Activated T-cell treated with anti-CD3 and anti-CD28 coated beads for 1 hour (primary cell): ENCODE measurements at regions not wholly inside any gene's neighbourhood (a gene's known extent, or its start where the extent isn't known, plus 50 kb on each side); places are given as distances from the start of the nearest gene placed in this dataset.
"Not testable (repeated sequence)": the region's sequence is repeated elsewhere in the genome, so short reads cannot be mapped to it uniquely, and the experiment has no call there.

Experiments used
- DNase-seq: peaks from one replicate; pipeline ENCODE4 v3.0.0-alpha.2; 2020; ENCODE audit warnings: low read depth

DNA sequence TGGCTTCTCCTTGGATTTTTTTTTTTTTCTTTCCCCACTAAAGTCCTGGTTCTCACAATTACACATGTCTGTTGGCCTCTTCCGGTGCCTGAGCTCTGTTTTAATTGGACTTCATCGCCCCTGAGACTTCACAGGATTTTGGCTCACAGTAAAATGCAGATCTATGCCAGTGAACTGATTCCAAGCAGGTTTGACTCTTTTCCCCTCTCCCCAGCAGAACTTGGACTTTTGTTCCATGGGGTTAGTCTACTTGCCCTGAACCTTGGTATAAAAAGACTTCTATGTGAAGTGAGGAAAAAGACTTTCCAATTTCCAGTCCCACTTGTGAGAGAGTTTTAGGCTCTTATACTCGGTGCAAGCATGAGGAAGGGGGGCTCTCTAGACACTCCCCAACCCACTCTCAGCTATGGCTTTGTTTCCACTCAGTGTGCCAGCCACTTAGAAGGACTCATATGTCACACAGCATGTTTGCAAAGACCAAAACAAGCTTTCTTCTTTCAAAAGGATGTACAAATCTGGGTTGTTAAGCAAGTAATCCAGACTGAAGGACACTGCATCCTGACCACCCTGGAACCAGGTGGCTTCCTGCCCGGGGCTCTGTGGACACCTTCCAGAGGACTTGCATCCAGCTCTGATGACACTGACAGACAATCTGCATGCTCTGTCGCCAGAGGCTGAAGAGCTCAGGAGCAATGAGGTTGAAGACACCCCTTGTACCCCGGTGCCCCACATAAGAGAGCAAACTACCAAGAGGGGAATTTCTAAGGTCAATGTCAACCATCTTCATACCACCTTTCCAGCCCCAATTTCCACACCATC, 221.9 kb upstream of the EGLN3 start:
- no peak for DNase-seq

DNA sequence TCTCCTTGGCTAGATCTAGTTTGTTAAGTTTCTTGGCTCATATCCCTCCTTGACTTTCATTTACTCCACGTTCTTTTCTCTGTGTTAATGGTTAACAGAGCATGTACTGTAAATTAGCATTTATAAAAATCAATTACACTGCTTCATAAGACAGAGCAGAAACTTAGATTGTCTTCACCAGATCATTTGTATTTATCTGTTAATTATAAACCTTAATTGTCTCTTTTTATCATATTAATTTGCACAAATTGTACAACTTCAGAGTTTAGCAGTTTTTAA, 221.2 kb upstream of the EGLN3 start:
- DNase-seq: no peak

DNA sequence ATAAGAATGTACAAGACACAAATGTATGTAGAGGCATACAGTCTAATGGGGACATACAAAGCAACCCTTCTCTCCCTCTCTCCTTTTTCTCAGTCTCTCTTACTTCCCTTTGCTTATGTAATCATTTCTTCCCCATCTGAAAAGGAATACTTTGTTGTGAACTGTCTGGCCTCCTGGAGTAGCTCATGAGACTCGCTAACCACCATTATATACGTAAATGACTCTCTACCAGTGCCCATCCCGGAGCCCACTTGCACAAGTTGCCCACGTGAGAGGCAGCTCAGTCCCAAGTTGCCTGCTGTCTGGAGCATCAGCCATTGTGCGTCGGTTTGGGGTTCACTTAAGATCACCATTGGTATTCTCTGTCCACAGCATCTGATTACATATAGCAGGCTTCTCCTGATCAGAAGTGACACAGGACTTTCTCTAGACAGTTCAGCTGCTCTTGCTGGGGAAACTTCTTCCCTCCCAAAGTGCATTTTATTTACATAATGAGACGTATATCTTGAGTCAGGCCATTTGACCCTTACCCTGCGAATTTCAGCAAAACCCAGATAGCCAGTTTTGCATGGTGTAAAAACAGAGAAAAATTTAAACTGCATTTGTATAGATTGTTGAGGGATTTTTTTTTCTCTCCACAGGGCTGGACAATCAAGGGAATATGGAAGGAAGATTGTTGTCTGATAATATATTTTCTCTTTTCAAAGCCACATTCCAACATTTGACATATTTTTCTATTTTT, 220.7 kb upstream of the EGLN3 start:
- no peak for DNase-seq

DNA sequence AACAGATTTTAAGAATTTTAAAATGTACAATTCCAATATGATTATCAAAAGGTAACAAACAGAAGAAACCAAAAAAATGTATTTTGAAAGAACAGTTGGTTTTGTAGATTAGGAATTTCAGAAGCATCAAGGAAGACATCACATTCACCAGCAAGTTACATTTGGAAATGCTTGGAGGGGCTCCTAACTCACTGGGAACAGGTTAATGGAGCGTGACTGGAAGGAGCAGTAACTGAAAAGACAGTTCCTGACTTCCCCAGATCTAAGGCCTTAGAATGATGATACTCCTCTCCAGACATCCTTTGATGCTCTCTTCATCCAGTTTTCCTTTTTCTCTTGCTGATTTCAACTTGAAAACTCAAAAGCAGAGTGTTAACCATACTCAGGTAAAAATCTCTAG, 220.0 kb upstream of the EGLN3 start:
- DNase-seq: no peak

DNA sequence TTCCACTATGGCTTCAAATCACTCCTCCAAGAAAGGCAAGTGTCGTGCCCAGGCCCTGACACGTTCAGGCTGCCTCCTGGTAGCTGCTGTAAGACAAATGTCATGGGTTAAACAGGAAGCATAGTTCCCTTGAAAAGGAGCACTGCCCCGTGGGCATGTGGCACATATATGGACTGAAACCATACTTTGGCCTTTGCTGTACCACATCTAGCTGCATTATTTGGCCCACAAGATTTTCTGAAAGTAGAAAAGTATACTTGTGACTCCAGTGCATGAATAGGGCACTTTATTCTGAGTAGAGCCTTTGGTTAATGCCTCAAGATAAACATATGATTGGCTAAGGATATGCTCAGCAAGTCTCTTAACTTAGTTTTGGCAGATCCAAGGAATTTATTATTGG, 218.7 kb upstream of the EGLN3 start:
- no peak for DNase-seq

DNA sequence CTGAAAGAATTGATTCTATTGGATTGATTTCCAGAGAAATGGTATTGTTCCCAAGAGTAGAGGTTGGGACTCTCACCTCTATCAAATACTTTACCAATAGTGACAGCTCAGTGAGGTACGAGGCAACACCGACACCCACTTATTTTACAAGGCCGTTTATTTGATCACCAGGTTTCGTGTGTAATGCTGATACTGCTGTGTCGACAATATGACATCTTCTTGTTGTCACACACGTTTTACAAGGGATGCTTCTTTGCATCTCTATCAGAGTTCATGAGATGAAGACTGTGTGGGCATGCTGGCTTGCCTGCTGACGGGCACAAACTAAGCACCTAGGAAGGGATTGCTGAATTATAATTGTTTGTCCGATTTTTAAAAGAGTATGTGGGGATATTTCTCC, 217.8 kb upstream of the EGLN3 start:
- DNase-seq: no peak

DNA sequence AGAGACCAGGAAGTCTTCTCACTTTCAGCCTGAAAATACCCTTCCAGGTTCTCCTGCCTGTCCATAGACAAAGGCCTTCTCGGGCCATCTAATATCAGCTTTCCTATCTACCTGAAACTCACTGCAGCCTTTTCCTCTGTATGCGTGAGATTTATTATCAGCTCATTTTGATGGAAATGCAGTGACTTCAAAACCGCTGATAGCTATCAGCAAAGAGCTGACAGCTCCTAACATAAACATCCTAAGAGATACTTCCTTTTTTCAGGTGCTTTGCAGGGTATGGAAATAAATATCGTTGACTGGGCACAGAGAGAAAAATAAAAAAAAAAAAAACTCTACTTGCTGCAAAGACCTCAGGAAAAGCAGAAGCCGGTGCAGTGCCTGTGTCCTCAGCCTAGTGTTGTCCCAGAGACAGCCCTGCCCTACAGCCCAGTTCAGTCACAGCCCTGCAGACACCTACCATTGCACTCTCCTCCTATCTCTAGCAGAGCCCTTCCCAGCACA, 215.0 kb upstream of the EGLN3 start:
- DNase-seq: no peak

DNA sequence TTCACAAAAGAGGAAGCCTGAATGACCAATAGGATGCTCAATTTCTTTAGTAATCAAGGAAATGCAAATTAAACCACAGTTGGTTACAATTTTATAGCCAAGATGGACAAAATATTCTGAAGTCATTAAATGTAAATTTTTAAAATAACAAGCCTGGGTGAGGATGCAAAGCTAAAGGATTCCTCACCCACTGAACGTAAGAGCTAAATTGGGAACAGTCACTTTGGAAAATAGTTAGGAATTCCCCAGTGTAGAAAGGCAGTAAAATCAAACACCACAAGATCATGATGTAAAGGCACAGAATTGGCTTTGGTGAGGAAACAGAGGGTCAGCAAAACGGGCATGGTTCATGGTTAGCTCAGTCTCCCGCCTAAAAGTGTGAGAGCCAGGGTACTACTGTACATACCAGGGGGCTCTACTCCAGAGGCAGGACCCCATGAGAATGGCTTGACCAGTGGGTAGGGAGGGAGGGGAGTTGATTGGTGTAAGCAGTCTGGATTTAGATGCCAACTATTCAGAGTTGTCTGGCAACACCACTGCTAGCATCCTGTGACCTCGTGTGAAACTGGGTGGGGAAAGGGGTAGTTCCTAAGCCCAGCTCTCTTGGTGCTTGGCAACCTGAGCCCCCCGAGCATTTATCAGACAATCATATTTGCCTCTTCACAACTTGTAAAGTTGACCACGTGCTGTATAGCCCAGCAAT, 213.4 kb upstream of the EGLN3 start:
- no peak for DNase-seq

DNA sequence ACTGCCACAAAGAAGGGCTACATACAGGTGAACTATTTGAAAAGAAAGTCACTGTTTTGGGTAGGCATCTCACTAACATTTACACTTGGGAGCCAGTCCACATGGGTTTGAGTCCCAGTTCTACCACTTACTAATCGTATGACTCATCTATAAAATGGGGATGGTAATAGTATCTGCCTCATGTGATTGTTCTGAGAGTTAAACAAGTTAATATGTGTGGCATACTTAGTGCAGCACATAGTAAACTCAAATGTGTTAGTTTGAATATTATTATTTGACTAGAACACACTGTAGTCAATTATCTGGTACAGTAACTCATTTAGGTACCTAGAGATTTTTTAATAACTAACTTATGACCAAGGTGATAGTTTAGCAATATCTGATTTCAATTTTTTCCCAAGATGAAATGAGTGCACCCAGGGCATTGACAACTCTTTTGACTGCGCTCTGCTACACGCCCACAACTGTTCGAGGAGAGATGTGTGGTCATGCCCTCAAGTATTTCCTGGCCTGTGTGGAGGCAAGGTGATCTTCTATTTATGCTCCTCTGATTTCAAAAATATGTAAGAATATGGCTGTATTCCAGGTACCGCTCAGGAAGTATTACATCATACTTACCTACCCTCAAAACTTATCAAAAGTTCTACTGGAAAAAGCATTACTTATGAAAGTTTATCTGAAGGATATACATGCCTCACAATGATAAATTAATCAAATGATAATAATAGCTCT, 210.6 kb upstream of the EGLN3 start:
- no peak for DNase-seq

DNA sequence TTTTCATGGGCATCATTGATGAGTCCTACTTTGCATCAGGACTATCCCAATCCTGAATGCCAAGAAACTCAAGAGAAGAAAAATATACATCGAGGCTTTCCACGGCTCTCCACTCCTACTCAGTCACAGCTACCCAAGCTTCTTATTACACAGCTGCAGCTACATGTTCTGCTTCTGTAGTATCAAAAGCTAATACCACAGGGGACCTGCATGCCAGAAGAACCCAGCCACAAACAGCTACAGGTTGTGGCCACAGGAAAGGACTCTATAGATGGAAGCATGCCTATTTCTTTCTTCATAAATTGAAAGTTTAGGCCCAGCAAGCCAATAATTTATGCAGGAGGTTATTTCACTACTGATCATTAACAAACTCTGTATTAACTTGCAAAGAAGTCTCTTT, 209.7 kb upstream of the EGLN3 start:
- DNase-seq: no peak

DNA sequence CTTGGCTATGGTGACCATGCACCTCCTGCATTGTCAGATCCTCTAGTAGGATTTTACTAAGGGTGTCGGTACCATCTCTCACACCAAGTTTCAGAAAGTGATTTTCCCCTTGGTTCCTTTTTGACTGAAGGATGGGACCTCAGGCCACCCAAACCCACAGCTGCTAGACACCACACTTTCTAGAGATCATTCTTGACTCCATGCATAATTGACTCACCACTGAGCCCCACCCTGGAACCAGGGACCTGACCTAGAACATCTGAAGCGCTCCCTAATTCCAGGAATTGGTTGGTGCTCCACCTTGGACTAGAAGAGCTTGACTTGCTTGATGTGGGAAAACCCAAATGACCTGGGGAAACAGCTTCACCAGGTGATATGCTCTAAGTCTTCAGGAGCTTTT, 206.8 kb upstream of the EGLN3 start:
- no peak for DNase-seq

DNA sequence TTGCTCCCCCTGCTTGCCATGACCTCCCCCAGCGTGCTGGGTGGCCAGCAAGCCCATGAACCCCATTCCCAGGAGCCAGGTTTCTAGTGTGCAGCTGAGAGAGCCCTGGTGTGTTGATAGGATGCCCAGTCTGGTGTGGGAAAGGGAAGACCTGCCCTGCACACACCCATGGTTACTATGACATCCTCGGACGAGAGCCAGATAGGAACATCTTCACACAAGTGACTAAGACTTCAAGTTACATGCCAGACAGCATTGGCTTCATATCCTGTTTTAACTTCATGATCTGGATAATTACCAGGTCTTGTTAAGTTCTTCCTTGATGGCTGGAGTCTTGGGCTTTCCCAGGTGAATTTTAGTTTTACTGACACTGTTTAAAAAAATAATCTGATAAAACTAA, 196.6 kb upstream of the EGLN3 start:
- no peak for DNase-seq

DNA sequence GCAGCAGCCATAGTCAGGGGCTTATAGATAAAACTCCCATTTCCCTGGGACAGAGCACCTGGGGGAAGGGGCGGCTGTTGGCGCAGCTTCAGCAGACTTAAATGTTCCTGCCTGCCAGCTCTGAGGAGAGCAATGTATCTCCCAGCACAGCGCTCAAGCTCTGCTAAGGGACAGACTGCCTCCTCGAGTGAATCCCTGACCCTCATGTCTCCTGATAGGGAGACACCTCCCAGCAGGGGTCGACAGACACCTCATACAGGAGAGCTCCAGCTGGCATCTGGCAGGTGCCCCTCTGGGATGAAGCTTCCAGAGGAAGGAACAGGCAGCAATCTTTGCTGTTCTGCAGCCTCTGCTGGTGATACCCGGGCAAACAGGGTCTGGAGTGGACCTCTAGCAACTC, 189.3 kb upstream of the EGLN3 start:
- not testable (repeated sequence) for DNase-seq

DNA sequence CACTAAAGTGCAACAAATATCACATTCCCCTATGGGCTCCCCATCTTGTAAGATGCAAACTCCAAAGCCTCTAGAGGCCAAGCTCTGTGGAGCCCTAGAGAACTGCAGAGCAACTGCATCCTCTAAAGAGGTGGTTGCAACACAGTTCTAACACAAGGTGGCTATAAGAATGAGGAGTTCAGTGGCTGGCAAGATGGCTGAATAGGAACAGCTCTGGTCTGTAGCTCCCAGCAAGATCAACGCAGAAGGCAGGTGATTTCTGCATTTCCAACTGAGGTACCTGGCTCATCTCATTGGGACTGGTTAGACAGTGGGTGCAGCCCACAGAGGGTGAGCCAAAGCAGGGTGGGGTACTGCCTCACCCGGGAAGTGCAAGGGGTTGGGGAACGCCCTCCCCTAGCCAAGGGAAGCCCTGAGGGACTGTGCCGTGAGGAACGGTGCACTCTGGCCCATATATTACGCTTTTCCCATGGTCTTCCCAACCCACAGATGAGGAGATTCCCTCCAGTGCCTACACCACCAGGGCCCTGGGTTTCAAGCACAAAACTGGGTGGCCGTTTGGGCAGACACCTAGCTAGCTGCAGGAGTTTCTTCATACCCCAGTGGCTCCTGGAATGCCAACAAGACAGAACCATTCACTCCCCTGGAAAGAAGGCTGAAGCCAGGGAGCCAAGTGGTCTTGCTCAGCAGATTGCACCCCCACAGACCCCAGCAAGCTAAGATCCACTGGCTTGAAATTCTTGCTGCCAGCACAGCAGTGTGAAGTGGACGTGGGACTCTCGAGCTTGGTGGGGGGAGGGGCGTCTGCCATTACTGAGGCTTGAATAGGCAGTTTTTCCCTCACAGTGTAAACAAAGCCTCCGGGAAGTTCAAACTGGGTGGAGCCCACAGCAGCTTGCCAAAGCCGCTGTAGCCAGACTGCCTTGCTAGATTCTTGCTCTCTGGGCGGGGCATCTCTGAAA, 188.6 kb upstream of the EGLN3 start:
- not testable (repeated sequence) for DNase-seq

DNA sequence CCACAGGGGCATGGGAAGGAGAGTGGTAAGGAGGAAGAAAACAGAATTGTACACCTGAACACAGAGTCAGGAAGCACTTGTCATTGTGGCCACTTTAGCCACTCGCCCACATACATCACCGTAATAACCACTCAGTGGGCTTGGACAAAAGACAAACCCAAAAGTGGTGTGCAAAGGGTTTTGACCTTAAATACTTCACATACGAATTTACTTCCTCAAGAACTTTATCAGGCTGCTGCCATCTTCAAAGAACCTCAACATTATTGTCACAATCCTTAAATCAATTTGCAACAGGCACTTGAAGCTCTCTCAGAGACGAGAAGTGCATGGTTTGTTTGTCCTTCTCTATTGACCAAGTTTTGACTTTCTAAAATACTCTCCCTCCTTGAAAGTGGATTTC, 187.3 kb upstream of the EGLN3 start:
- no peak for DNase-seq

DNA sequence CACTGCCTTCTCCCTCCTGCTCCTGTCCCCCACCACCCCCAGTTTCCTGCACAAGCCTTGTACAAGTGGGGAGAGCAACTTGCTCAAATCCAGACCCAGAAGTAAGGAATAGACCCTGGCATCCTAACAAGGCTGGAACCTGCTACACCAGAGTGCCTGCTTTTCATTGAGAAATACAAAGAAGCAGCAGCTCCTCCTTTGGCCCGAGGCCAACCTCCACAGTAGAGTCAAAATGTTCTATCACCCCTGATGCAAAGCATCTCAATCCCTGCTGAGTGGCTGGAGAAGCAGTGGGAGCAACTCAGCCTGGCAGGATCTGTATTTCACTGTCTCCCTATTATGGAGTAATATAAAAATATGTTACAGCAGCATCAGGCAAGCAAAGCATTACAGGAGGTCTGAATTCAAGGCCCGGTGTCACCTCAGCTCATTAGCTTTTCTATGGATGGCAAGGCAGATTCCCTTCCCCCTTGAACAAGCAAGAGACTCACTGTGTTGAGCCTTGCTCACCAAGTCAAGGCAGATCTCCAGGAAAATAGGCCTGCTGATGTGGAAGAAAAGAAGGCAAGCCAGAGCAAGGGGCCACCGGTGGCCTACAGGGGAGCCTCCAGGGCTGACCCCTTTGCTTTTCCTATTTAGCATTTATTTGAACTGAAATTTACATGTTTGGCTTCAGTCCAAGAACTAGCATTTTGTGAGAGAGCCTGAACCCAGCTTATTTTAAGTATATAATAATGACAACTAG, 186.3 kb upstream of the EGLN3 start:
- no peak for DNase-seq

DNA sequence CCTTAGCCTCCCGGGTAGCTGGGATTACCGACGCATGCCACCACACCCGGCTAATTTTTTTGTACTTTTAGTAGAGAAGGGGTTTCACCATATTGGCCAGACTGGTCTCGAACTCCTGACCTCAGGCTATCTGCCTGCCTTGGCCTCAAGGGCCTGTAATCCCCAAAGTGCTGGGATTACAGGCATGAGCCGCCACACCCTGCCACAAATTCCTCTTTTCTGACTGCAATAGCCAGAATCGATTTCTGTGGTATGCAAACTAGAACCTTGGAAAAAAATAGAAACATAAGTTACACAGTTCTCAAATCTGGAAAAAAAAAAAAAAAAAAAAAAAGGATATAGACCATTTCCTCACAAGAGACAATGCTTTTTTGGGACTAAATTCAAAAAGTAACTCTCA, 184.6 kb upstream of the EGLN3 start:
- DNase-seq: no peak

DNA sequence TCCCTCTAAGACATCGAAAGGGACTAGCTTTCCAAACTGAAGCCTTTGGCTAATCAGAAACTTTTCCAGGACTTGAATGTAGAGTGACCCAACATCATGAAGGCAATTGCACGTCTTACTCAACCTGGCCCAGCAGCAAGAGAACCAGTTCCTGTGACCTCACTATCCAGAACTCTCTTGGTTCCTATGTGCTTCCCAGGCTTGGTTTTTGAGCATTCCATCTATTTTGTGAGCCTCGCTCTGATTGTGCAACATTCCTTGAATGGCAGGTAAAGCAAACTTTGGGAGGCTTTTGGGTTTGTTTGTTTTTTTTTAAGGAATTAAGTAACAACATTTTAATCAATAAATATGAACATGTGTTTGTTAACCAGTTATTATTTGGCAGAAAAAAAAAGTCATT, 183.6 kb upstream of the EGLN3 start:
- no peak for DNase-seq

DNA sequence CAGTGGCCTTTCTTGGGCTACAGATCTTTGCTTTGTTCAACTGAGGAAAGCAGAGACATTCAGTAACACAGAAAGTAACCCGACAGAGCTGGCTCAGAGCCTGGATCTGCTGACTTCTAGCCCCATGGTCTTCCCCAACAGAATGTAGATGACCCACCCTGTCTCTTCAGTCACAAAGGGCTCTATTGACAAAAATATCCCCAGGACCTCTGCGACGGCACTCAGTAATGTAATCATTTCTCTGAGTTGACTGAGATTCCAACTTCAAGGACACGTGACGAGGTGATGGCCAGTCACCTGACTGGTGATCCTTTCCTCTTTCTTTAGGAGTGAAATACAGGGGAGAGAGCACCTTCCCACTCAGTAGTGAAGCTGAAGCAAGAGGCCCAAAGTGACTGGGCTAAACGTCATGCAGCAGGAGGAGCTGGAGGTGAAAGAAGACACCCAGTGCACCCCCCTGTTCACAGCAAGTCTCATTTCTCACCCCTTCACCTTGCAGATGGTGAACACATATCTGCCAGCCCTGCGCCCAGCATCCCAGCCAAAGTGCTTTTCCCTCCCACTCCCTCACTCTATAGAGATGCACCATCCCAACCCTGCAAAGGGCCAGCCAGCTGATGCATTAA, 179.2 kb upstream of the EGLN3 start:
- DNase-seq: no peak

DNA sequence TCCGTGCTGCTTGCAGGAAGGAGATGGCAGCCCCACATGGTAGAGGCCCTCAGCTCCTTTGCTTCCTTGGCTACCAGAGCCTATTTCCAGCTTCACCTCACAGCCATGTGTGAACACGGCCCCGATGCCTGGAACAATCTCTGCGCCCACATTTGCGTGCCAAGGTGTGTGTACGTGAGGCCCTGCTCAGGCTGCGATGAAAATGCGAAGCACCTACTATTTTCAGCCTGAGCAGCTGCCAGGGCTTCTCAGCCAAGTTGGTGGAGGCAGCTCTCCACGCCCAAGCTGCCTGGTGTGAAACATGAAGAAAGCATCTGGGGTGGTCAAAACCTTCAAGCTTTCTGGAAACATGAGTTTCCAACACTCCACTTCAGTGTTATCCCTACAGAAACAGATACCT, 177.8 kb upstream of the EGLN3 start:
- no peak for DNase-seq
